ENCODE measurements at regions not wholly inside any gene's neighbourhood (a gene's known extent, or its start where the extent isn't known, plus 50 kb on each side); places are given as distances from the start of the nearest gene placed in this dataset.

DNA sequence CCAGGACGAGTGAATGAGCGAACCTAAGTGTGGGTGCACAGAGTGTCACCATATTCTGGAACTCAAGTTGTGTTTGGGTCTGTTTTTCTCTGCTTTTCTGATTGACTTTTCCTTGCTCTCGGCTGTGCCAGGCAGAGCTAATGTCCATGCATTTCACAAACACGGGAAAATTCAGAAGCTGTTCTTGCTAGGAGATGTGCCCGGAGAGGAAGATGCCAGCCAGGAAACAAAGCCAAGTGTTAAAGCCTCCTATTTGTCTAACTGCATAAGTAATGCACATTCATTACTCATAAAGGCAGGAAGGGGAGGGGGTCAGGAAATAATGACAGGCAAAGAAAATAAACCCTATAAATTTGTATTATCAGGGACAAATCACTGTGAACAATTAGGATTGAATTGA lies 250.4 kb upstream of the SFSWAP start:
- Histone ChIP-seq H3K4me1 (ENCODE audit: control insufficient read depth in 5 of 5, insufficient read depth in 5 of 5, low read length in 5 of 5) (no peaks in the 10 kb centered on the region), H3K9me3 (ENCODE audit: control insufficient read depth in 4 of 4, insufficient read depth in 3 of 4, low read length in 3 of 4) (peaks cover 0 to 3% (median 0%) of the 10 kb centered on the region in 4 donors), H3K27me3 (ENCODE audit: control insufficient read depth in 3 of 3, insufficient read depth in 3 of 3, low read length in 2 of 3) (peaks cover 0 to 6% (median 0%) of the 10 kb centered on the region in 3 donors), H3K9ac (ENCODE audit: insufficient read depth in 1 of 2, low read length in 2 of 2) (no peak overlapping the region), H3K4me3 (no peak overlapping the region), H3K36me3 (ENCODE audit: control insufficient read depth in 4 of 4, insufficient read depth in 4 of 4, low read length in 4 of 4) (no peaks in the 10 kb centered on the region), H3K27ac (ENCODE audit: low read depth in 1 of 2, low read length in 1 of 2) (no peak overlapping the region)
- ATAC-seq (ENCODE audit: insufficient read depth, low FRiP score), result no peak
- WGBS, 2 donors, result 72 to 74% methylated on average over 5 of the region's 5 CpGs
- no peak for DNase-seq
- TF ChIP-seq, protein P1, sequence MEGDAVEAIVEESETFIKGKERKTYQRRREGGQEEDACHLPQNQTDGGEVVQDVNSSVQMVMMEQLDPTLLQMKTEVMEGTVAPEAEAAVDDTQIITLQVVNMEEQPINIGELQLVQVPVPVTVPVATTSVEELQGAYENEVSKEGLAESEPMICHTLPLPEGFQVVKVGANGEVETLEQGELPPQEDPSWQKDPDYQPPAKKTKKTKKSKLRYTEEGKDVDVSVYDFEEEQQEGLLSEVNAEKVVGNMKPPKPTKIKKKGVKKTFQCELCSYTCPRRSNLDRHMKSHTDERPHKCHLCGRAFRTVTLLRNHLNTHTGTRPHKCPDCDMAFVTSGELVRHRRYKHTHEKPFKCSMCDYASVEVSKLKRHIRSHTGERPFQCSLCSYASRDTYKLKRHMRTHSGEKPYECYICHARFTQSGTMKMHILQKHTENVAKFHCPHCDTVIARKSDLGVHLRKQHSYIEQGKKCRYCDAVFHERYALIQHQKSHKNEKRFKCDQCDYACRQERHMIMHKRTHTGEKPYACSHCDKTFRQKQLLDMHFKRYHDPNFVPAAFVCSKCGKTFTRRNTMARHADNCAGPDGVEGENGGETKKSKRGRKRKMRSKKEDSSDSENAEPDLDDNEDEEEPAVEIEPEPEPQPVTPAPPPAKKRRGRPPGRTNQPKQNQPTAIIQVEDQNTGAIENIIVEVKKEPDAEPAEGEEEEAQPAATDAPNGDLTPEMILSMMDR (IDR thresholded peaks at IDR 0.05; ENCODE audit: control extremely low read depth, extremely low read depth), result no peak

- Histone ChIP-seq H3K27ac (ENCODE audit: low read depth in 1 of 2, low read length in 1 of 2) (no peak overlapping the region), H3K9ac (ENCODE audit: insufficient read depth in 1 of 2, low read length in 2 of 2) (no peak overlapping the region), H3K4me3 (no peak overlapping the region), H3K4me1 (ENCODE audit: control insufficient read depth in 5 of 5, insufficient read depth in 5 of 5, low read length in 5 of 5) (no peaks in the 10 kb centered on the region), H3K27me3 (ENCODE audit: control insufficient read depth in 3 of 3, insufficient read depth in 3 of 3, low read length in 2 of 3) (peaks cover 0 to 6% (median 0%) of the 10 kb centered on the region in 3 donors), H3K36me3 (ENCODE audit: control insufficient read depth in 4 of 4, insufficient read depth in 4 of 4, low read length in 4 of 4) (no peaks in the 10 kb centered on the region), H3K9me3 (ENCODE audit: control insufficient read depth in 4 of 4, insufficient read depth in 3 of 4, low read length in 3 of 4) (peaks cover 0 to 3% (median 0%) of the 10 kb centered on the region in 4 donors)
- ATAC-seq (ENCODE audit: insufficient read depth, low FRiP score) (no peak), DNase-seq (no peak)
- TF ChIP-seq, protein P1 (IDR thresholded peaks at IDR 0.05; ENCODE audit: control extremely low read depth, extremely low read depth), result no peak
- WGBS, 2 donors, result 75 to 76% methylated on average over 2 of the region's 2 CpGs
Observed at GRCh38 chr12:131461096-131461495, 249.8 kb upstream of the SFSWAP start.

DNA sequence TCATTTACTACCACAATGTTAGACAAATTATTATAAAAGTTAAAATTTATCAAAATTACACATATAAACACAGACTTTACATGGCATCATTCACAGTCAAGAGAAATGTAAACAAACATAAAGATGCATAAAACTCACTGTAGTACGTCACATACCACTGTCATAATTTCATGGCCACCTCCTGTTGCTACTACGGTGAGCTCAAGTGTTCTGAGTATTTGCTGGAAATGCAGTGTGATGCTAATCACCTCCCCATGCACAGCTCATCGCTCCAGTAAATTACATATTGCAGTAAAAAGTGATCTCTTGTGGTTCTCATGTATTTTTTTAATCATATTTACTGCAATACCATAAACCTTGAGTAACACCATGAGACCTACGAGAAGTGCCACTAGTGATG lies 247.7 kb upstream of the SFSWAP start:
- Histone ChIP-seq H3K4me3 (no peak overlapping the region), H3K27me3 (ENCODE audit: control insufficient read depth in 3 of 3, insufficient read depth in 3 of 3, low read length in 2 of 3) (peaks cover 0 to 8% (median 0%) of the 10 kb centered on the region in 3 donors), H3K9ac (ENCODE audit: insufficient read depth in 1 of 2, low read length in 2 of 2) (no peak overlapping the region), H3K36me3 (ENCODE audit: control insufficient read depth in 4 of 4, insufficient read depth in 4 of 4, low read length in 4 of 4) (no peaks in the 10 kb centered on the region), H3K4me1 (ENCODE audit: control insufficient read depth in 5 of 5, insufficient read depth in 5 of 5, low read length in 5 of 5) (no peaks in the 10 kb centered on the region), H3K27ac (ENCODE audit: low read depth in 1 of 2, low read length in 1 of 2) (no peak overlapping the region), H3K9me3 (ENCODE audit: control insufficient read depth in 4 of 4, insufficient read depth in 3 of 4, low read length in 3 of 4) (peaks cover 0 to 11% (median 1%) of the 10 kb centered on the region in 4 donors)
- TF ChIP-seq, protein P1 (IDR thresholded peaks at IDR 0.05; ENCODE audit: control extremely low read depth, extremely low read depth), result no peak
- no peak for DNase-seq
- 48 to 71% methylated on average over 4 of the region's 4 CpGs for WGBS, 2 donors
- ATAC-seq (ENCODE audit: insufficient read depth, low FRiP score), result no peak

- no peak overlapping the region for H3K27ac ChIP-seq (ENCODE audit: low read depth in 1 of 2, low read length in 1 of 2)
- no peak overlapping the region for H3K4me3 ChIP-seq
- ATAC-seq (ENCODE audit: insufficient read depth, low FRiP score) (no peak), DNase-seq (no peak)
- no peaks in the 10 kb centered on the region for H3K4me1 ChIP-seq (ENCODE audit: control insufficient read depth in 5 of 5, insufficient read depth in 5 of 5, low read length in 5 of 5)
- 75 to 76% methylated on average over 1 of the region's 1 CpG for WGBS, 2 donors
- H3K9me3 ChIP-seq (ENCODE audit: control insufficient read depth in 4 of 4, insufficient read depth in 3 of 4, low read length in 3 of 4), result peaks cover 0 to 14% (median 1%) of the 10 kb centered on the region in 4 donors
- TF ChIP-seq, protein P1 (IDR thresholded peaks at IDR 0.05; ENCODE audit: control extremely low read depth, extremely low read depth), result no peak
- H3K27me3 ChIP-seq (ENCODE audit: control insufficient read depth in 3 of 3, insufficient read depth in 3 of 3, low read length in 2 of 3), result peaks cover 0 to 8% (median 0%) of the 10 kb centered on the region in 3 donors
- no peaks in the 10 kb centered on the region for H3K36me3 ChIP-seq (ENCODE audit: control insufficient read depth in 4 of 4, insufficient read depth in 4 of 4, low read length in 4 of 4)
- no peak overlapping the region for H3K9ac ChIP-seq (ENCODE audit: insufficient read depth in 1 of 2, low read length in 2 of 2)
Observed at GRCh38 chr12:131464081-131464480, 246.8 kb upstream of the SFSWAP start.
